ENCODE measurements at regions not wholly inside any gene's neighbourhood (a gene's known extent, or its start where the extent isn't known, plus 50 kb on each side); places are given as distances from the start of the nearest gene placed in this dataset.

DNA sequence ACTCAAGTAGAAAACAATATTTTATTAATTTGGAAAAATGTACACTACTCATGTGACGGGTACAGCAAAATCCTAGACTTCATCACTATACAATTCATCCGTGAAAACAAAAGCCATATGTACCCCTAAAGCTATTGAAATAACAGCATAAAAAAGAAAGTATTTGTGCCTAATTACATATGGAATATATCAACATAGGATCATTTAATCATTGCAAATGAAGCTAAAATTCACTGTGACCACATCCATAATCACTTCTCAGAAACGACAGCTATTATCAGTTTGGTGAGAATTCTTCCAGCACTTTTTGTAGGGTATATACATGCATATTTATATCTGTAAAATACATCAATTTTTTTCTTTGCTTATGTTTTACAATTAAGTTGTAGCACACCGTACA, 128.0 kb downstream of the ARL4A start:
- DNase-seq (ENCODE audit: low read depth) = no peak
- TF ChIP-seq, protein P1, sequence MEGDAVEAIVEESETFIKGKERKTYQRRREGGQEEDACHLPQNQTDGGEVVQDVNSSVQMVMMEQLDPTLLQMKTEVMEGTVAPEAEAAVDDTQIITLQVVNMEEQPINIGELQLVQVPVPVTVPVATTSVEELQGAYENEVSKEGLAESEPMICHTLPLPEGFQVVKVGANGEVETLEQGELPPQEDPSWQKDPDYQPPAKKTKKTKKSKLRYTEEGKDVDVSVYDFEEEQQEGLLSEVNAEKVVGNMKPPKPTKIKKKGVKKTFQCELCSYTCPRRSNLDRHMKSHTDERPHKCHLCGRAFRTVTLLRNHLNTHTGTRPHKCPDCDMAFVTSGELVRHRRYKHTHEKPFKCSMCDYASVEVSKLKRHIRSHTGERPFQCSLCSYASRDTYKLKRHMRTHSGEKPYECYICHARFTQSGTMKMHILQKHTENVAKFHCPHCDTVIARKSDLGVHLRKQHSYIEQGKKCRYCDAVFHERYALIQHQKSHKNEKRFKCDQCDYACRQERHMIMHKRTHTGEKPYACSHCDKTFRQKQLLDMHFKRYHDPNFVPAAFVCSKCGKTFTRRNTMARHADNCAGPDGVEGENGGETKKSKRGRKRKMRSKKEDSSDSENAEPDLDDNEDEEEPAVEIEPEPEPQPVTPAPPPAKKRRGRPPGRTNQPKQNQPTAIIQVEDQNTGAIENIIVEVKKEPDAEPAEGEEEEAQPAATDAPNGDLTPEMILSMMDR (IDR thresholded peaks at IDR 0.05; ENCODE audit: insufficient read depth, low read length) = no peak

DNA sequence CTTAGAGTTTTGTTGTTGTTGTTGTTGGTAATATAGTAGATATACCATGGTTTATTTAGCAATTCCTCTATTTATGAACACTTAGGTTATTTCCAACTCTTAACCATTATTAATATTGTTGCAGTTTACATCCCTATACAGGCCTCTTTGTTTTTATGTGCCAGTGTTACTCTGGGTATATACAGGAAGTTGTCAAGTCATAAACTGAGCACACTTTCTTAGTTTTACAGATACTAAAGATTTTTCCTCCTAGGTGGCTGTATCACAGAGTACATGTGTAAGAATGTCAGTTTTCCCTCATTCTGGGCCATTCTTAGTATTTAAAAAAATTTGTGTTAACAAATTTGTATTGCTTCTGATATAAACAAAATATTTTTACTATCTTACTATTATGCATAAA, 128.4 kb downstream of the ARL4A start:
- TF ChIP-seq, protein P1 (IDR thresholded peaks at IDR 0.05; ENCODE audit: insufficient read depth, low read length) = no peak
- no peak for DNase-seq (ENCODE audit: low read depth)
- H3K4me3 ChIP-seq (ENCODE audit: low read depth, low read length) = no peak overlapping the region

More for the DNA sequence above, 128.0 kb downstream of the ARL4A start:
- H3K4me3 ChIP-seq (ENCODE audit: low read depth, low read length) = no peak overlapping the region

DNA sequence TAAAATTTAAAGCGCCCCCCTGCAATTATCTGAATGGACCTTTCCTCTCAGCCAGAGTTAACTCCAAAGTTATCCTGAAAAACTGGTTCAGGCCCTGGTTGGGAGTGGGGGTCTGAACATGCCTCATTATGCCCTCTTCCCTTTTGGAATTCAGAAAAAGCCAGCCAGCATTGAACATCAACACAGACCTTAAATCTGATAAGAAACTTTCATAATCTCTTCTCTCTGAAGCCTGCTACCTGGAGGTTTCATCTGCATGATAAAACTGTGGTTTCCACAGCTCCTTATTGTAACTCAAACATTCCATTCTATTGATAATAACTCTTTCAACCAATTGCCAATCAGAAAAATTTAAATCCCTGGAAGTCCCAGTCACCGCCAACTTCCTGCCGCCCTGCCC, 133.3 kb downstream of the ARL4A start:
- no peak for DNase-seq (ENCODE audit: low read depth)
- no peak overlapping the region for H3K4me3 ChIP-seq (ENCODE audit: low read depth, low read length)
- TF ChIP-seq, protein P1 (IDR thresholded peaks at IDR 0.05; ENCODE audit: insufficient read depth, low read length) = no peak

DNA sequence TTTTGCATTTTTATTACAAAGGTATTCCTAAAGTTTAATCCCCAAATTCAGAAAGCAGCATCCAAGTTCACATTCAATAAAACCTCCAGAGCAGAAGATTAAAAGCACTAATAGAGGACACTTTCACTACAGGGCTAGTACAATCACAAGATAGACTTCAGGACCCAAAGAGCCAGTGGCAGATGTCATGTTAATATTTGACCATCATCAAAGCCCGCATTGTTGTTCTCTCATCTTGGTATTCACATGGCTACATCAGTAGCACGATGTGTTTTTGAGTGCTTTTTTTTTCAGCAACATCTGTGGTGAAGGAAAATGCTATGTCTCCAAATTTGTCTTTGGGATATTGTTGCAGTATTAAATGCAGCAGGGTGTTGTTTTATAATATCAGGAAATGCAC, 134.3 kb downstream of the ARL4A start:
- H3K4me3 ChIP-seq (ENCODE audit: low read depth, low read length) = no peak overlapping the region
- TF ChIP-seq, protein P1 (IDR thresholded peaks at IDR 0.05; ENCODE audit: insufficient read depth, low read length) = no peak
- DNase-seq (ENCODE audit: low read depth) = no peak

DNA sequence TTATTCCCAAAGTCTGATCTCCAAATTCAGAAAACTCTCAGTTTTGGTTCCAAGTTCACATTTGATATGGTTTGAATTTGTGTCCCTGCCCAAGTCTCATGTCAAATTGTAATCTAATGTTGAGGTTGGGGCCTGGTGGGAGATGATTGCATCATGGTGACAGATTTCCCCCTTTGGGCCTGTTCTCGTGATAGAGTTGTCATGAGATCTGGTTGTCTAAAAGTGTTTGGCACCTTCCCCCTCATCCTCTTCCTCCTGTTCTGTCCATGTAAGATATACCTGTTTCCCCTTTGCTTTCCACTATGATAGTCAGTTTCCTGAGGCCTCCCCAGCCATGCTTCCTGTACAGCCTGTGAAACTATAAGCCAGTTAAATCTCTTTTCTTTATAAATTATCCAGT, 138.6 kb downstream of the ARL4A start:
- no peak overlapping the region for H3K4me3 ChIP-seq (ENCODE audit: low read depth, low read length)
- TF ChIP-seq, protein P1 (IDR thresholded peaks at IDR 0.05; ENCODE audit: insufficient read depth, low read length) = no peak
- no peak for DNase-seq (ENCODE audit: low read depth)

DNA sequence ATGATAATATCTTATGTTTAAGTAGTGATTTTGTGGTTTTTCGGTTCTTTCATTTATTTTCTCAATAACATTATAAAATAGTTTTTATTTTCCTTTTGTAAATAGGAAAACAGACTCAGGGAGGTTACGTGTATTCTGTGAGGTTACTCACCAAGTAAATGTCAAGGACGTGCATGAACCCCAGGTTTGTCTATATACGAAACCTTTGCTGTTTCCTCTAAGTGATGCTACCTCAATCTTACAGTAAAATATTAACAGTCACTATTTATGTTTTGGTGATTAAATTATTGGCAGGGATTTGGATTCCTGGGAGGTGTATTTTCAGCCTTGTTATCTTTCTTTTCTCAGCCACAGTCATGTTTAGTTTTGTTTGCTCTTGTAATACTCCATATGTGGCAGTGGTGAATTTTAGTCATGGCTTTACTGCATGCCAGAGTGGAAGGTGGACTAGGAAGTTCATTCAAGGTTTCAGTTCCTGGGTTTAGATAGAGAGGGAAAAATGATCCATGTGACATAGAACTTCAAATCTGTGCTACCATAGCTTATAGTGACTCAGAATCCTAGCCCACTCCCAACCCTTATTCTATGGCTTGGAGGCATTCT, 139.9 kb downstream of the ARL4A start:
- DNase-seq (ENCODE audit: low read depth) = peak; percentile 40
- TF ChIP-seq, protein P1 (IDR thresholded peaks at IDR 0.05; ENCODE audit: insufficient read depth, low read length) = no peak
- H3K4me3 ChIP-seq (ENCODE audit: low read depth, low read length) = no peak overlapping the region

DNA sequence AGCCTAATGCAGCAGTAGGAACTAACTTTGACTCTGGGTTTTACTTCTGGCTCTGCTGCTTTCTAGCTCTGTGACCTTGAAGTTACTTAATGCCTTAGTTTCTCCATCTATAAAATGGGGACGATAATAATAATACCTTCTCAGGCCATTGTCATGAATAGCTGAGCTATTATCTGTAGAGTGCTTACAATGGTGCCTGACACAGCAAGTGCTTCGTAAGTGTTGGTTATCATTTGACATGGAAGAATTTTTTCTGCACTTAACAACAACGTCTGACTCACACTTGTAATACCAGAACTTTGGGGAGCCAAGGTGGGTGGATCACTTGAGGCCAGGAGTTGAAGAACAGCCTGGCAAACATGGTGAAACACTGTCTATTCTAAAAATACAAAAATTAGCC, 140.5 kb downstream of the ARL4A start:
- TF ChIP-seq, protein P1 (IDR thresholded peaks at IDR 0.05; ENCODE audit: insufficient read depth, low read length) = no peak
- peak; percentile 32 for DNase-seq (ENCODE audit: low read depth)

More for the DNA sequence above, 140.5 kb downstream of the ARL4A start:
- H3K4me3 ChIP-seq (ENCODE audit: low read depth, low read length) = no peak overlapping the region
